Thoracic aorta (tissue), 2 donors: ENCODE measurements at regions not wholly inside any gene's neighbourhood (a gene's known extent, or its start where the extent isn't known, plus 50 kb on each side); places are given as distances from the start of the nearest gene placed in this dataset.

Source experiments
- ATAC-seq: fragments of 150-250 bp; one replicate; pipeline ENCODE4 v1.8.0; 2017; ENCODE audit warnings: low read depth; ENCODE audit not compliant: insufficient number of reproducible peaks, low FRiP score
- DNase-seq: peaks from one replicate; pipeline ENCODE4 v3.0.0-alpha.2; 2020; ENCODE audit warnings: low spot score
- H3K27ac ChIP-seq, 2 donors: fragments of 200-600 bp; sonication (generic); 1 replicate in 1 of 2; 2 replicates in 1 of 2; pipeline ENCODE4 v1.5.1; 2016; ENCODE audit warnings: mild to moderate bottlenecking in 2 of 2, moderate library complexity in 2 of 2
- H3K27me3 ChIP-seq: fragments of 200-600 bp; sonication (generic); replicated peaks from 2 replicates; pipeline ENCODE4 v1.6.0; 2016; ENCODE audit warnings: mild to moderate bottlenecking; ENCODE audit not compliant: insufficient read depth
- H3K36me3 ChIP-seq: fragments of 200-600 bp; sonication (generic); one replicate; pipeline ENCODE4 v1.5.1; 2016
- H3K4me1 ChIP-seq, 2 donors: fragments of 200-600 bp; sonication (generic); 1 replicate in 1 of 2; 2 replicates in 1 of 2; pipeline versions ENCODE4 v1.5.1 to v1.6.0; 2016; ENCODE audit warnings: low read depth in 2 of 2, mild to moderate bottlenecking in 1 of 2; ENCODE audit not compliant: control insufficient read depth in 1 of 2
- H3K4me3 ChIP-seq: fragments of 200-600 bp; sonication (generic); 2 replicates; pipeline ENCODE4 v1.5.1; 2016; ENCODE audit warnings: mild to moderate bottlenecking
- H3K9me3 ChIP-seq: fragments of 200-600 bp; sonication (generic); 2 replicates; pipeline ENCODE4 v1.5.1; 2016
- CTCF ChIP-seq: fragments of 200-600 bp; sonication (generic); IDR thresholded peaks from one replicate; pipeline ENCODE4 v1.5.1; 2019; ENCODE audit warnings: antibody characterized with exemption

- DNase-seq, result no peak
- no peaks in the 10 kb centered on the region for H3K4me1 ChIP-seq
- ATAC-seq, result no peak
Observed at GRCh38 chr6:126770176-126770575, 348.3 kb upstream of the RSPO3 start.

GRCh38 chr6:126773112-126773805, 345.2 kb upstream of the RSPO3 start:
- no peaks in the 10 kb centered on the region for H3K27me3 ChIP-seq
- ATAC-seq (no peak), DNase-seq (no peak)
- no peak for TF ChIP-seq CTCF
- no peak overlapping the region for H3K4me3 ChIP-seq
- no peaks in the 10 kb centered on the region for H3K4me1 ChIP-seq
- no peaks in the 10 kb centered on the region for H3K36me3 ChIP-seq
- H3K27ac ChIP-seq, result no peak overlapping the region
- H3K9me3 ChIP-seq, result no peaks in the 10 kb centered on the region

More at GRCh38 chr6:126770176-126770575, 348.3 kb upstream of the RSPO3 start:
- H3K4me3 ChIP-seq, result no peak overlapping the region
- no peak overlapping the region for H3K27ac ChIP-seq
- no peaks in the 10 kb centered on the region for H3K9me3 ChIP-seq
- H3K27me3 ChIP-seq, result no peaks in the 10 kb centered on the region
- no peak for TF ChIP-seq CTCF
- H3K36me3 ChIP-seq, result no peaks in the 10 kb centered on the region

- DNase-seq (no peak), ATAC-seq (no peak)
- Histone ChIP-seq H3K36me3 (no peaks in the 10 kb centered on the region), H3K4me1 (no peaks in the 10 kb centered on the region), H3K4me3 (no peak overlapping the region), H3K9me3 (no peaks in the 10 kb centered on the region), H3K27ac (no peak overlapping the region), H3K27me3 (no peaks in the 10 kb centered on the region)
- no peak for TF ChIP-seq CTCF
Observed at GRCh38 chr6:126779331-126779730, 339.1 kb upstream of the RSPO3 start.

- no peaks in the 10 kb centered on the region for H3K27me3 ChIP-seq
- no peaks in the 10 kb centered on the region for H3K36me3 ChIP-seq
- H3K27ac ChIP-seq, result no peak overlapping the region
- DNase-seq (no peak), ATAC-seq (no peak)
- TF ChIP-seq CTCF, result no peak
- no peaks in the 10 kb centered on the region for H3K9me3 ChIP-seq
- H3K4me3 ChIP-seq, result no peak overlapping the region
- H3K4me1 ChIP-seq, result no peaks in the 10 kb centered on the region
Observed at GRCh38 chr6:126781582-126781981, 336.9 kb upstream of the RSPO3 start.

GRCh38 chr6:126784161-126784790, 334.2 kb upstream of the RSPO3 start:
- H3K36me3 ChIP-seq, result no peaks in the 10 kb centered on the region
- ATAC-seq, result no peak
- H3K4me3 ChIP-seq, result no peak overlapping the region
- no peaks in the 10 kb centered on the region for H3K9me3 ChIP-seq
- DNase-seq, result no peak
- H3K27me3 ChIP-seq, result no peaks in the 10 kb centered on the region
- no peak for TF ChIP-seq CTCF
- H3K4me1 ChIP-seq, result no peaks in the 10 kb centered on the region
- no peak overlapping the region for H3K27ac ChIP-seq
